ENCODE measurements at regions not wholly inside any gene's neighbourhood (a gene's known extent, or its start where the extent isn't known, plus 50 kb on each side); places are given as distances from the start of the nearest gene placed in this dataset.
"Not testable (repeated sequence)": the region's sequence is repeated elsewhere in the genome, so short reads cannot be mapped to it uniquely, and the experiment has no call there.

- TF ChIP-seq CTCF (IDR thresholded peaks at IDR 0.05; ENCODE audit: low read depth, low read length), result no peak
- DNase-seq (ENCODE audit: low read depth in 2 of 2), result no peak
- H3K4me3 ChIP-seq (replicated peaks in 1 of 2; ENCODE audit: low read depth in 2 of 2, low read length in 2 of 2), result no peak overlapping the region
Measured at GRCh38 chr12:28777603-28778365, 371.3 kb upstream of the FAR2 start.

GRCh38 chr12:28780096-28780495, 369.0 kb upstream of the FAR2 start:
- no peak for TF ChIP-seq CTCF (IDR thresholded peaks at IDR 0.05; ENCODE audit: low read depth, low read length)
- peak; percentile 44 to 87 for DNase-seq (ENCODE audit: low read depth in 2 of 2)
- no peak overlapping the region for H3K4me3 ChIP-seq (replicated peaks in 1 of 2; ENCODE audit: low read depth in 2 of 2, low read length in 2 of 2)

GRCh38 chr12:28780960-28781359, 368.1 kb upstream of the FAR2 start:
- no peak for DNase-seq (ENCODE audit: low read depth in 2 of 2)
- no peak for TF ChIP-seq CTCF (IDR thresholded peaks at IDR 0.05; ENCODE audit: low read depth, low read length)
- no peak overlapping the region for H3K4me3 ChIP-seq (replicated peaks in 1 of 2; ENCODE audit: low read depth in 2 of 2, low read length in 2 of 2)

- TF ChIP-seq CTCF (IDR thresholded peaks at IDR 0.05; ENCODE audit: low read depth, low read length), result no peak
- no peak overlapping the region for H3K4me3 ChIP-seq (replicated peaks in 1 of 2; ENCODE audit: low read depth in 2 of 2, low read length in 2 of 2)
- peak; percentile 24 to 58 for DNase-seq (ENCODE audit: low read depth in 2 of 2)
Measured at GRCh38 chr12:28781671-28782652, 367.1 kb upstream of the FAR2 start.

GRCh38 chr12:28782812-28783211, 366.3 kb upstream of the FAR2 start:
- H3K4me3 ChIP-seq (replicated peaks in 1 of 2; ENCODE audit: low read depth in 2 of 2, low read length in 2 of 2), result no peak overlapping the region
- DNase-seq (ENCODE audit: low read depth in 2 of 2), result no peak
- TF ChIP-seq CTCF (IDR thresholded peaks at IDR 0.05; ENCODE audit: low read depth, low read length), result no peak

GRCh38 chr12:28787151-28787550, 361.9 kb upstream of the FAR2 start:
- no peak for TF ChIP-seq CTCF (IDR thresholded peaks at IDR 0.05; ENCODE audit: low read depth, low read length)
- H3K4me3 ChIP-seq (replicated peaks in 1 of 2; ENCODE audit: low read depth in 2 of 2, low read length in 2 of 2), result no peak overlapping the region
- DNase-seq (ENCODE audit: low read depth in 2 of 2), result peak in 1 of 2 donors; percentile 9

- not testable (repeated sequence) for DNase-seq (ENCODE audit: low read depth in 2 of 2)
Measured at GRCh38 chr12:28788256-28788655, 360.8 kb upstream of the FAR2 start.

More at GRCh38 chr12:28788256-28788655, 360.8 kb upstream of the FAR2 start:
- H3K4me3 ChIP-seq (replicated peaks in 1 of 2; ENCODE audit: low read depth in 2 of 2, low read length in 2 of 2), result not testable (repeated sequence)
